Activated gamma-delta T cell treated with anti-CD3 and anti-CD28 coated beads, Interleukin-2, amount 50 U/mL, for 16 hours (primary cell): ENCODE measurements at regions not wholly inside any gene's neighbourhood (a gene's known extent, or its start where the extent isn't known, plus 50 kb on each side); places are given as distances from the start of the nearest gene placed in this dataset.

Source experiments
- DNase-seq: peaks from one replicate; pipeline ENCODE4 v3.0.0-alpha.2; 2020; ENCODE audit warnings: low read depth

DNA sequence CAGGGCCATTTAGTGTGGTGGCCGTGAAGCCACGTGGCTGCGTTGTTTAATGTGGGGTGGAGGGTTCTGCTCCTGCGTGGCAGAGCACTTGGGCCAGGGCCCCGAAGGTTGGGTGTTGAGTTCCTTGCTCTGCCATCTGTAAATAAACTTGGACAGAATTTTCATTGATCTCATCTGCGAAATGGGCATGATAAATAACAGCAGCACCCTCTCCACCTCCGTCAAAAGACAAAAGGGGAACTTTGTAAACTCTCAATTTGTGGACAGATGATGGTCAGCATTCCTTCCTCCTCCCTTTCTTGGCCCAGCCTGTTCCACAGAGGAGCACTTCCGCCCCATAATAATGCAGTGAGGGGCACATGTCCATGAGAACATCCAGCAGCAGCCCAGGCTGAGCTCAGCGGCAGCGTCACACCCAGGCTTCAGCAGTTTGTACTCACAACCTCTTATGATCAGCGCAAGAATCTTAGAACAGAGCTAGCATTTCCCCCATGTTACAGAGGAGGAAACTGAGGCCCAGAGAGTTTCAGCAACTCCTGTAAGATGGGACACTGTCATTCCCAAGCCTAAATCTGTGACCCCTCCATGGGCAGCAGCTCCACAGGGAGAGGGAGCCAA lies 874.5 kb downstream of the BRD1 start:
- no peak for DNase-seq

DNA sequence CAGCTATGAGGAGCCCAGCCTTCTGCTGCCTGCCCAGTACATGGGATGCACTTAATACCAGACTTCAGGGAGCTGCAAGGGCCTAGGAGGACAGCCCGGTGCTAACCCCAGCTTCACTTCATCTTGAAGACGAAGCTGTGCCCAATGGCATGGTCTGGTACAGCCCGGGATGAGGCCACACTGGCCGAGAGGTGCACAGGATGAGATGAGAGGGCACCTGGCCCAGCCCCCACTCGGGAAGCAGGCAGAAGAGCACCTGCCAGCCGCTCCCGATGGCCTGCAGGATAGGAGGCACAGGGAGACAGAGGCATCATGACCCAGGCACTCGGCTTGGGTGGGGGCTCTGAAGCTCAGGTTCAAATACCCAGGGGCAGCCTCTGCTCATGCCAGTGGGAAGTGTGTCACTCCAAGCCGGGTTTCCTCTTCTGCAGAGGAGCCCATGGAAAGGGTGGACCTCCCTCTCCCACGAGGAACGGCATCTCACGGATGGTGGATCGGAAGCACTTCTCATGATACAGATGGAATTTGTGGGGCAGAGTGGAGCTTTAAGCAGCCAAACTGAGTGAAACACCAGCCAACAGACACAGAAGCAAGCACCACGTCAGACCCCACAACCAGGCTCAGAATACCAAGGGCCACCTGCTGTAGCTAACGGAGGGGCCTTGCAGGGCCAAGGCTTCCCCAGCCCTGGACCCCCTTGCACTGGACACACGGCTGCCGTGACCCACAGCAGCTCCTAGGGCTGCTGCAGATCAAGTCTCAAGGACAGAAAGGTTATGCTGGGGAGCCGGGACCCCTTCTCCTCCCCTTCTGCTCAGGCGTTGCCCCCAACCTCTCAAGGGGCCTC lies 875.2 kb downstream of the BRD1 start:
- no peak for DNase-seq

DNA sequence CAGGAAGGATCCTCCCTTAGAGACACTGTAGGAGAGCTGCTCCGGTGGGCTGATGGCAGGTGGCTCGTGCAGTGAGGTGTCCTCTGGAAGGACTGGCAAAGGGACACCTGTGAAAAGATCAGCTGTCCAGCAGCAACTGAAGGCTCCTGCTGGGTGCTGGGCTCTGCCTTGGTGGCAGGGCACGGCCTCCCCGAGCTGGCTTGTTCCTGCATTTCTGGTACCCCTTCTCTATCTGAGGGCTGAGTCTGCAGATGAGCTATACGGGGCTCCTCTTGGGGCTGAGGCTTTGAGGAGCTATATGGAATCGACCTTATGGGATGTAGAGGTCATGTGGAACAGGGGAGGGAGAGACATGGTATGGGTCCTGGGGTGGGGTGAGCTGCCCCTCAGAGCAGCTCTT lies 875.8 kb downstream of the BRD1 start:
- no peak for DNase-seq

DNA sequence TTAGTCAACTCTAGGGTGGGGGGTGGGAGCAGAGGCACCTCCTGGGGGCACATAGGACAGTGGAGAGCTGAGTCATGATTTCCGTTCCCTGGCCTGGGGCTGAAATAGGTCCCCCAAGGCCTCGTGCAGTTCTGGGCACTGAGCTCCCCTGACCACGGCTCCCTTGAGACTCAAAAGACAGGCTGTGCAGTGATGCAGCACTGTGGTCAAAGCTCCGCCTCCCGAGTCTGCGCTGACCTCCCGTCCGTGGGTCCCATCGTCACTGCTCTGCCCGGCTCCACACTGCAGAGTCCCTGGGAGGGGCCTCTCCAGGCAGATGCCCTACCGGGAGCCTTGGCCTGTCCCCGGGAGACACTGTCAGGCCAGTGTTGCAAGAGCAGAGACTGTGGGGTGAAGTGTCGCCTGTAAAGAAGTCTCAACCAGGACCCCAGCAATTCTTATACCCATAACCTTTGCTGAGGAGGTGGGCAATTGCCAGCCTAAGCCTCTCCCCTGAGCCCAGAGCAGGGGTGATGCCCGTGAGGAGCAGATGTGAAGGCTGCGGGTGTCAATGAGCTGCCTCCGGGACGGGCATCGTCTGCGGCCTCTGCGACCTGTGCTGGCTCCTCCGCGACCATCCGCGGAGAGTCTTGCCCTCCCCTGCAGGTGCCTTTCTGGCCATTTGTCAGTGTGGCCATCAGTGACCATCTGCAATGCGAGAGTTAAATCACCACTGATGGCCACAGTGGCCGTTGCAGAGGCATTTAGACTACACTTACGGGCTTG lies 877.3 kb downstream of the BRD1 start:
- DNase-seq: no peak

DNA sequence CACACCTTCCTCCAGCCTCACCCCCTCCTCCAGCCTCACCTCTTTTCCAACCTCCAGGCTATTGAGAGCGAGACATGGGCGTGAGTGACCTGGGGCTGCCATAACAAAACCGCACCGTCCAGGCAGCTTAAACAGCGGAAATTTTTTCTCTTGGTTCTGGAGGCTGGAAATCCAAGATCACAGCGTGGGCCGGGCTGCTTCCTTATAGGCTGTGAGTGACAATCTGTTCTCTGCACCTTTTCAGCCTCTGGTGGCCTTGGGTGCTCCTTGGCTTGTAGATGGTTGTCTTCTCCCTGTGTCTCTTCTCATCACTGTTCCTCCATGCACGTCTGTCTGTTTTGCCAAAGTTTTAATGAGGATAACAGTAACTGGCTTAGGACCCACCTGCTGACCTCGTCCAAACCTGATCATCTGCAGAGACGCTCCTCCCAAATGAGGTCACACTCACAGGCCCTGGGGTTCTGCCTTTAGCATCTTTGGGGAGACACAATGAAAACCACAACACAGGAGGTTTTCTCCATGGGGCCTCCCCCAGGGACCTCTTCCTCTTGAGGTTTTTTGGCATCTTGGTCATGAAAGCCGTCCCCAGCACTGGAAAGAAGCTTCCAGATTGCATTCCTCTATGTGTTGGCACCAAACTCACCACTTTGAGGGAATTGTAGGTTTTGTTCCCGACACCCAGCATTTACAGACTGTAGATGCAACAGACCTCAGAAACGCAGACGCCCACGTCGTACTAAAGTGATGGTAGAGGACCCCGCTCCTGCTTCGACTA lies 878.1 kb downstream of the BRD1 start:
- DNase-seq: no peak

DNA sequence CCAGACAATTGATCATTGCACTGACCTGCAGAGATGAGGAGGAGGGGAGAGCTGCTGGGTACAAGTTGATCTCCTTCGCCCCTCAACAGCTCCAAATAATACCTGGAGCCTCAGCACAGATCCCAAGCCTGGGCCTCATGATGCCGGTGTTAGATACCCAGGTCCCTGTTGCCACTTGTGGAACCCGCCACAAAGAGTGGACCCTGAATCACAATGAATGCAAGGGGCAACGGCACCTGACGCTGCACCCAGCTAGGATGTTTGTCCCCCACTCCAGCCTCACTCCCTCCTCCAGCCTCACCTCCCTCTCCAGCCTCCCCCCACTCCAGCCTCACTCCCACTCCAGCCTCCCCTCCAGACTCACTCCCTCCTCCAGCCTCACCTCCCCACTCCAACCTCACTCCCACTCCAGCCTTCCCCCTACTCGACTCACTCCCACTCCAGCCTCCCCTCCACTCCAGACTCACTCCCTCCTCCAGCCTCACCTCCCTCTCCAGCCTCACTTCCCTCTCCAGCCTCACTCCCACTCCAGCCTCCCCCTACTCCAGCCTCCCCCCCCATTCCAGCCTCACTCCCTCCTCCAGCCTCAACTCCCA lies 879.0 kb downstream of the BRD1 start:
- DNase-seq: no peak

DNA sequence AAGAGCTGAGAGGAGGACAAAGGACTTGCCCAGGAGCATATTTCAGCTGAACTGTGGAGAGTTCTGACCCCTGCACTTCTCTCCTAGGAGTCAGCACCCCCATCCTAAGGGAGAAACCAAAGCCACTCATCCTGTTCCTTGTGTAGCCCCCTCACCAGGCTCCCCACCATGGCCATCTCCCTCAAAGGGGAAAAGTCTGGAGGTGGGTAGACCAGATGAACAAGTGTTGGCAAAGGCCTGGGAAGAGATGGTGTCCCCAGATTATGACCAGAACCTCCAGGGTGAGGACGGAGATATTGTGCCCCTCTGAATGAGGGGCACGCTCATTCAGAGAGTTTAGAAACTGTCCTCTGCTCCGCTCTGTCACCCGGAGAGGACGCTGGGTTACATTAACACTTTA lies 880.0 kb downstream of the BRD1 start:
- no peak for DNase-seq

DNA sequence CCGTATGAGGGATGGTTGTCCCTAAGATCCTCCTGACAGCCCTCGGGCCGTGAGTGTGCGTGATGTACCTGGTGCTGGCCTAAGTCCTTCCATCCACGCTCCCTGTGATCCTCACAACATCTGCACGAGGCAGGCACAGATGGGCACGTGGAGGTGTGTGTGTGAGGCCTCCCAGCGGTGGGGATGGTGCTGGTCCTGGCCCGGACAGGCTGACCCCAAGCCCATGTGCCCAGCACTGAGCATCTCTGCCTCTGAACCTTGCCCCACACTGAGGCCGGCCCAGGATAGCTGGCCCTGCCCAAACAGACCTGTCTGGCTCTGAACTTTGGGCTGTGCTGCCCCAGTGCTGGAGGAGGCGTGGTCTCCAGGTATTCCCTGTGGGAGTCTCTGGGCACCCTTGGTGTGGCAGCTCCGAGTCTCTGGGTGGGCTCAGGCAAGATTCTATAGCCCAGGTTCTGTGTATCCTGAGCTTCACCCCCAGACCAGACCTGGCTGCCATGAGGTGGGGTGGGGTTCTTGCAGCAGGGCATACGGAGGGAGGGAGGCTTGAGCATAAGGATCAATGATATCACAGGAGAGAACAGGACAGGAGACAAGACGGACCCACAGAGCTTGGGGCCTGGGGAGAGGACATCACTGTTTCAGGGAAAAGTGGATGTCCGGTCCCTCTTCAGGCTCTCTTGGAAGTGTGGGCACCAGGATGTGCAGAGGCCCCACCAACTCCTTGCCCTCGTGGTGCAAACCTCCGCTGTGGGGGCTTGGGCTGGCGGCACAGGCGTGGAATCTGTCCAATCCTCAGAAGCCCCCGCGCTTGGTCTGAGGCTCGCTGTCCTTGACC lies 881.8 kb downstream of the BRD1 start:
- no peak for DNase-seq

DNA sequence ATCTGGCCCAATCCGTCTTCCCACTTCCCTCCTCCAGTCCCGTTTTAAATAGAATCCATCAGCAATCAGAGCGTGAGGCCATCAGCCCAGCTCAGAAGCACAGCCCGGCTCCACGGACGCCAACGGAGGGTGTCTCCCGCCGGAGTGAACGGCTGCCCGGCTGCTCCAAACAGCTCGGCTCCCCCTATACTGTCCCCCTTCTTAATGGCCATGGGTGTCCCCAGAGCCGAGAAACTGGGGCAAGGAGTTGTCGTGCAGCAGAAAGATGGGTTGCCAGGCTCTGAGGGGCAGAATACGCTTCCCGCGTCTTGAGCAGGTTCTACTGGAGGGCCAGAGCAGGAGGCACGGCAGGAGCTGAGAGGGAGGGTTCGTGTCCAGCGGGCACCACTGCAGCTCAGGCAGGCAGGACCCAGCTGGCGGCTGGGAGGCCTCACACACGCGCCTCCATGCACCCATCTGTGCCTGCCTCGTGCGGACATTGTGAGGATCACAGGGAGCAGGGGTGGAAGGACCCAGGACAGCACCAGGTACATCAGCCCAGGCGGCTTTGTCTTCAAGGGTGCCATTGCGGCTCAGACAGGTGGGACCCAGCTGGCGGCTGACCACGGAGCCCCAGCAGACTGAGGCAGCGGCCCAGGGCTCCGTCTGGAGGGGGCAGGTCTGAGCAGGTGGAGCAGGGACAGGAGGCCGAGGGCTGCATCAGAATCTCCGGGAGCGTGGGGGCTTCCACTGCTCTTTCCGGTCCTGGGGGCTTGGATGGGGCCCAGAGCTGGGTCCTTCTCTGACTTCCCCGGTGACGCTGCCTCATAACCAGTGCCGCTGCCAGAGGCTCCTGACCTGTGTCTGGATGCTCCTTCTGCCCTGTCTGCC lies 882.7 kb downstream of the BRD1 start:
- DNase-seq: no peak

DNA sequence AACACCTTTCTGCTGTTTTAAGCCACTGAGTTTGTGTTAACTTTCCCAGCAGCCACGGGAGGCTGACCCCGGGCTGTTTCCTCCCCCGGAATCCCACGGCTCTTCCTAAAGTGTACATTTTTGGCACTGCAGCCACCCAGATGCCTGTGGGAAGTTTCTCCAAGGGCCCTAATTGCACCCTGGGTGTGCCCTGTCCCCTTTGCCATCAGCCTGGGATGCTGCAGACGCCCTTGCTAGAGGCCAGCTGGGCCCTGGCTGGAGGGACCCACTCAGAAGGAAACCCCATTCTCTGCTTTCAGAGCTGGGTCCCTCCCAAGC lies 883.3 kb downstream of the BRD1 start:
- no peak for DNase-seq

DNA sequence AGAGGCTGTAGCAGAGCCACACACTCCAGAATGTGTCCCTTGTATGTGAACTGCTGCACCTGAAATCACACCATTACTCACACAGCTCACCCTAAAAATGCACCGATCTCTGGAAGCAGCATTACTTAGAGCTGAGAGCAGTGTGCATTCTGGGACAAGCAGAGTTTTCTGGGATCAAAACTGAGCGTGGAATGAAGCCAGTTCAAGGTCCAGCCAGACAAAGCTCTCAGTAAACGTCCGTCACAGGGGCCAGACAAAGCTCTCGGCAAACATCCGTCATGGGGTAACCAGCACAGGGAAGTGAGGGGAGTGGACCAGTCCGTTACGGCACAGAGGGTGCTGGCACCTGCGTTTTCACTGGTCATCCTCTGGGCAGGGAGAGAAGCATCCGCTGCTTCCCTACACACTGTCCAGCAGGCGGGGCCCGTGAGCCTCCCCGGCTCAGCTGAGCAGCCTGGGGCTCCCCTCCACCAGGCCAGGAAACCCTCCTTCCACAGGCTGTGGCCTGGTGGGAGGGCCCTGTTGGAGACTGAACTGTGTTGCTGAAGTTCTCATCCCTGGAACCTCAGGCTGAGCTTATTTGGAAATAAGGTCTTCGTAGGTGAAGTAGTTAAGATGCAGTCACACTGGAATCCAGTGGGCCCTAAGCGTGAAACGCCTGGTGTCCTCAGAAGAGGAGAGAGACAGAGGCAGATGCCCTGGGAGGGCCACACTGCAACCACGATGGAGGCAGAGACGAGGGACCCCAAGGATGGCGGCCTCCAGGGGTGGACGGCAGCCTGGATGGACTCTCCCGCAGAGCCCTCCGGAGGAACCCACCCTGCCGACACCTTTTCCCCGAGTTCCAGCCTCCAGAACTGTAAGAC lies 883.9 kb downstream of the BRD1 start:
- DNase-seq: no peak

DNA sequence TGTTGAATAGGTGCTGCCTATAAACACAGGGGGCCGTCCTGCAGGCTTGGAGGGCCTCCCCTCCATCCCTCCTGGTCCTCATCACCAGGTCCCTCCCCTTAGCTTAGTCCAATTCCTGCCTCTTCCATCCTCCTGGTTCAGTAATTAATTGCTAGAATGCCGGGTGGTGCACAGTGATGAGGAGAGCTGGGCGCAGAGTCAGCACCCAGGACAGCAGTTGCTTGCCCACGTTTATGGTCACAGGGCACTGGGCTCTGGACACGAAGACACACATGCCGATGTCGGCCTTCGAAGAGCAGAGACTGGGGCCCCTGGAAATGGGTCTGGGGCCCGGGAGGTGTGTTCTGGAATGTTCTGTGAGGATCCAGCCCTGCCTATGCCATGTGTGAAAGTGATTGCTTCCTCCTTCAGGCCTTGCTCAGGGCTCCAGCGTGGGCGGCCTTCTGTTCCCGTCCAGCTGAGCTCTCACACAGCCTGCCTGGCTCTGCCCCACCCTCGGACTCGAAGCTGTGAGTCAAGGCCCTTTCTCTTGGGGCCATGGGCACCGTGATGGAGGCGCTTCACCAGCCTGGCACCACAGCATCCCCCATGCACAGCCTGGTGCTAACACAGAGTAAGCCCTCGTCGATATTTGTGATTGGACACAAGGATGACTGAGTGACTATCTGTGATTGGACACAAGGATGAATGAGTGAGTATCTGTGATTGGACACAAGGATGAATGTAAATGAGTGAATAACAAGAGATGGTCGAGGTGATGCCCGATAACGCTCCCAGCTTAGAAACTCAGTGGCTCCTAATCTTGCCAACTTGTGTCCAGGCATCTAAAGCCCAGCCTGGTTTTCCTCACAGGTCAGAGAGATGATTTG lies 884.7 kb downstream of the BRD1 start:
- DNase-seq: no peak

DNA sequence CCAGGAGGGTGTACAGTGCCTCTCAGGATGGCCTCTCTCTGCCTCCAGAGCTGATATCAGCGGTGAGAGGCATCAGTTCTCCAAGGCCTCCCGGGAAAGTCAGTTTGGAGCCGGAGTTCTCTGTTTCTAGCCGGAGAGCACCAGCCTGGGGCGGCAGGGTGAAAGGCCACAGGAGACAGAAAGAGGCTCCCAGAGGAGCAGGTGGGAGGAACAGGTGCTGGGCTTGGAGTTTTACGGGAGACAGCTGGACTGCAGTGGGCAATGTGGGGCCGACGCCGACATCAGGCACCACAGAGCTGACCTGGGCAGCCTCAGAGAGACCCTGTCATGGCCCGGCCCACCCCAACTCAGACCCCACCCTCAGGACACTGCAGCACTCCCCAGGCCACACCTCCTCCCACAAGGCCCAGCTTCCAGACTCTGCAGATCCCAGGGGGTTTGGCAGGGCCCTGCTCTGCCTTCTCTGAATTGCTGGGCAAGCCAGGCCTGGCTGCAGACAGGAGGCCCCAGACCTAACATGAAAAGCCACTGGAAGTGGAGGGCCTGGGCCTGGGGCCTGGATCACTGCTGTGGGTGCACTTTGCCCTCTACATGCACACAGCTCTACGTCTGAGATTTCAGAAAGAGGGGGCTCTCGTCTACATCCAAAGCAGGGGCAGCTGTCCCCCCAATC lies 885.6 kb downstream of the BRD1 start:
- DNase-seq: no peak

DNA sequence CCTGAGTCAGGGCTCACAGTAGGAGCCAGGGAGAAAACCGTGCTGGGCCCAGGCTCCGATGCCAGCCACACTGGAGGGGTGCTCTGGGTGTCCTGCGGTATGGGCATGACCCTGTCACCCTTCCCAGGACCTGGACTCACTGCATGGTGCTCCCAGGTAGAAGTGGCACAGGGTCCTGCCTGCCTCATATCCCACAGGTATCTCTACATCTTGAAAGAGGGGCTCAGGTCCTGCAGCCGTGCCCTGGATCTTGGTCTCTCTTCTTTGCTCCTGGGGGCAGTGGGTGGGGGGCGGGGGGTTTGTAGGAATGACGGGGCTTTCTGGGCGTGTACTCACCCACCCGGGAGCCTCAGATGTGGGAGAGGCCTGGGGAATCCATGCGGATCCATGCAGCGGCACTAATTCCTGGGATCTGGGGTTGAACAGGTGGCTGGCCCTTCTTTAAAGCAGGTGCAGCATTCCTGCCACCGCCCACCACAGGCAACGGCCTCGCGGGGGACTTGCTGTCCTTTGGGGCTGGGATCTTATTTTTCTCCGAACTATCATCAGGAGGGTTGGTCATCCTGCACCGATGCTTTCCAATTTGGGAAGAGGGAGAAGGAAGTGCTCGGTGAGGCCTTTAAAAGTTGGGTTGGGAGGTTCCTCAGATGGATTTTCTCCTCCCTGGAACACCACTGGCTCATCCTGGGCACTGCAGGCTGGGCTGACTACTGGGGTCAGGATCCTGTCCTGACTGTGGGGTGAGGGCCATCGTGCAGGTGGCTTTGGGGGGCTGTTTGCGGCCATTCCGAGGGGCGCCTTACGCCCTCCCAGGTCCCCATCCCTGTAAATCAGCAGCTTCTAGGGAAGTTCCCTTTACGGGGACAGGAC lies 886.4 kb downstream of the BRD1 start:
- no peak for DNase-seq

DNA sequence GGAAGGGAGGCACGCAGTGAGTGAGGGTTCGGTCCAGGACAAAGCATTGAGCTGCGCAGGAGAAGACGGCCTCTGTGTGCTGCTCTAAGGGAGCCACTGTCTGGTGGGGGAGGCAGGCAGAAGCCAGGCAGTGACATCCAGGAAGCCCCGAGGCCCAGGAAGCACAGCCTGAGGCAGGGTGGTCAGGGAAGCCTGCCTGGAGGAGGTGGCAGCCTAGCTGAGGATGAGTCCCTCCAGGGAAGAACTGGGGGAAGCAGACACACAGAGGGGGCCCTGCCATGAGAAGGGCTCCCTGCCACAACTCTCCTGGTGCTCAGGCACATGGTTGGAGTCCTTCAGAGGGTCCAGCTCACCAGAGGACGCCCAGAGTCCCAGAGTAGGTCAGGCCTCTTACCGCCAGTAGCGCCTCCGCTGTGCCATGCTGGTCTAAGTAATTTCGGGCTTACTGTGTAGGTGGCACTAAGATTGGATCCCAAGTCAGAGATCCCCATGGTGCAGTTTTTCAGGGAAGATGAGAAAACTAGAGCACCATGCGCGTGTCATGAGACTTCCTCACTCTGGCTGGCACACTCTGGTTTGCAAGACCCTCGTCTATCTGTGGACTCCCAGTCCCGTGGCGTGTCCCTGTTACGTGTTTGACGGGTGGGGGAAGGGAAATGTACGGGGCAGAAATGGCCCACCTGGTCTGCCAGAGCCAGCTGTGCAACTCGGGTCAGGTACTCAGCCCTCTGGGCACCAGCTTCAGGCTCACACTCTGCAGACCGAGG lies 887.2 kb downstream of the BRD1 start:
- DNase-seq: no peak
